Stimulated activated effector memory CD8-positive, alpha-beta T cell treated with anti-CD3 and anti-CD28 coated beads, Interleukin-12 subunit alpha, Interleukin-12 subunit beta, amount 100 ng/mL, for 72 hours (primary cell): ENCODE measurements at regions not wholly inside any gene's neighbourhood (a gene's known extent, or its start where the extent isn't known, plus 50 kb on each side); places are given as distances from the start of the nearest gene placed in this dataset.
"Not testable (repeated sequence)": the region's sequence is repeated elsewhere in the genome, so short reads cannot be mapped to it uniquely, and the experiment has no call there.

ENCODE experiments used
- ATAC-seq: fragments of 150-1000 bp; cut with Tn5 transposase; 2 replicates; pipeline ENCODE4 v1.10.0; 2021
- DNase-seq, 2 donors: peaks; one replicate each; pipeline ENCODE4 v3.0.0; 2021 to 2022; ENCODE audit warnings: low spot score in 2 of 2
- H3K27ac Mint-ChIP-seq: one replicate; pipeline ENCODE4 v1.8.0; 2022; ENCODE audit warnings: mild to moderate bottlenecking, mixed read lengths
- H3K36me3 Mint-ChIP-seq: one replicate; pipeline ENCODE4 v1.8.0; 2022; ENCODE audit warnings: mild to moderate bottlenecking, mixed read lengths
- H3K4me1 Mint-ChIP-seq: one replicate; pipeline ENCODE4 v1.8.0; 2022; ENCODE audit warnings: mixed read lengths
- H3K4me3 Mint-ChIP-seq: one replicate; pipeline ENCODE4 v1.8.0; 2022; ENCODE audit warnings: mild to moderate bottlenecking, mixed read lengths
- H3K9me3 Mint-ChIP-seq: one replicate; pipeline ENCODE4 v1.8.0; 2022; ENCODE audit warnings: mixed read lengths

- not testable (repeated sequence) for DNase-seq, H3K27ac Mint-ChIP-seq, ATAC-seq, H3K4me3 Mint-ChIP-seq, H3K36me3 Mint-ChIP-seq, H3K9me3 Mint-ChIP-seq, H3K4me1 Mint-ChIP-seq
These were observed 104.0 kb downstream of the CCDC74A start for GRCh38 chr2:131631648-131632047.

GRCh38 chr2:131633405-131633804 is 105.7 kb downstream of the CCDC74A start:
- not testable (repeated sequence) for H3K36me3 Mint-ChIP-seq, H3K9me3 Mint-ChIP-seq, DNase-seq, H3K27ac Mint-ChIP-seq, H3K4me1 Mint-ChIP-seq, H3K4me3 Mint-ChIP-seq, ATAC-seq

- not testable (repeated sequence) for H3K36me3 Mint-ChIP-seq, H3K9me3 Mint-ChIP-seq, DNase-seq, H3K4me3 Mint-ChIP-seq, H3K4me1 Mint-ChIP-seq, H3K27ac Mint-ChIP-seq, ATAC-seq
These were observed 106.4 kb downstream of the CCDC74A start for GRCh38 chr2:131633827-131634695.

DNA sequence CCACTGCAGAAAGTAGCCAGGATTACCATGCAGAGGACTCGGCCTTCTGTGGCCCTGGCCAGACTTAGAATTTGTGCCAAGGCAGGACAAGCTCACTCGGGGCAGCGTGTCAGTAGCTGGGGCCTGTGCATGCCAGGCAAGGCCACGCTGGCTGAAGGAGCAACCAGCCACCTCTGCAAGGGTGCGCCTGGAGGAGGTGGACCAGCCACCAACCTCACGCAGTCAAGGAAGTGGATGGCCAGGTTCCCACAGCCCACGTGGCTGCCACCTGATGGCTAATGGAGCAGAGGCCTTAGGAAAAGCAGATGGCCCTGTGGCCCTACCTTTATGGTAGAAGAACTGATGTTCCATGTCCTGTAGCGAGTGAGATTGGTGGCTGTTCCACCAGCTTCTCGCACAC is 107.9 kb downstream of the CCDC74A start:
- ATAC-seq, result no peak
- no peak overlapping the region for H3K4me3 Mint-ChIP-seq

DNA sequence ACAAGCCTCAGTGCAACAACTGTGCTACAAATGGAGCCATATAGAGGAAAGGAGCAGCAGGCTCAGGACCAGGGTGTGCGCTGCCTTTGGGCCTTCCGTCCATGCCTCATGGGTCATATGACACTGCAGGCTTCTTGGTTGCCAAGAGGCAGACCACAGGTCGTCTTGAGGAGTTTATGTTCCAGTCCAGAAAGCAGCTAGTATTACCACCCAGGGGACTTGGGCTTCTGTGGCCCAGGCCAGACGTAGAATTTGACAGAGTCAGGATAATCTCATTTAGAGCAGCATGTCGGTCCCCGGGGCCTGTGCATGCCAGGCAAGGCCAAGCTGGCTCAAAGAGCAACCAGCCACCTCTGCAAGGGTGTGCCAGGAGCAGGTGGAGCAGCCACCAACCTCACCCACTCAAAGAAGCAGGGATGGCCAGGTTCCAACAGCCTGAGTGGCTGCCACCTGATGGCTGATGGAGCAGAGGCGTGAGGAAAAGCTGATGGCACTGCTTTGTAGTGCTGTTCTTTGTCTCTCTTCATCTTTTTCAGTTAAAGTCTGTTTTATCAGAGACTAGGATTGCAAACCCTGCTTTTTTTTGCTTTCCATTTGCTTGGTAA is 109.1 kb downstream of the CCDC74A start:
- DNase-seq, H3K4me3 Mint-ChIP-seq, H3K27ac Mint-ChIP-seq, ATAC-seq, H3K36me3 Mint-ChIP-seq, H3K9me3 Mint-ChIP-seq, H3K4me1 Mint-ChIP-seq: not testable (repeated sequence)

More for the DNA sequence above, 107.9 kb downstream of the CCDC74A start:
- Mint-ChIP-seq H3K9me3 (no peaks in the 10 kb centered on the region), H3K4me1 (no peaks in the 10 kb centered on the region), H3K27ac (no peak overlapping the region), H3K36me3 (no peaks in the 10 kb centered on the region)
- DNase-seq, result no peak

DNA sequence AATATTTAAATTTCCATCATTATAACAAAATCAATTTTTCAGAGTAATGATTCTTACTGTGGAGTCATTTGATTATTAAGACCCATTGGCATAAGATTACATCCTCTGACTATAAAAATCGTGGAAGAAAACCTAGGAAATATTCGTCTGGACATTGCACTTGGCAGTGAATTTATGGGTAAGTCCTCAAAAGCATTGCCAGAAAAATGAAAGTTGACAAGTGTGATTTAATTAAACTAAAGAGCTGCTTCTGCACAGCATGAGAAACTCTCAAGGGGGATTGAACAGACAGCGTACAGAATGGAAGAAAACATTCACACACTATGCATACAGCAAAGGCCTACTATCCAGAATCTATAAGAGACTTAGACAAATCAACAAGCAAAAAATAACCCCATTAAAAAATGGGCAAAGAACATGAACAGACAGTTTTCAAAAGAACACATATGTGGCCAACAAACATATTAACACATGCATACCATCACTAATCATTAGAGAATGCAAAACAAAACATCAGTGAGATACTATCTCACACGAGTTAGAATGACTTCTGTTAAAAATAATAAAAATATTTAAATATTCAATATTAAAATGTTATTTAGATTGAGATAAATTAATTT is 111.4 kb downstream of the CCDC74A start:
- not testable (repeated sequence) for H3K4me3 Mint-ChIP-seq, DNase-seq, H3K4me1 Mint-ChIP-seq, H3K27ac Mint-ChIP-seq, H3K36me3 Mint-ChIP-seq, H3K9me3 Mint-ChIP-seq, ATAC-seq

DNA sequence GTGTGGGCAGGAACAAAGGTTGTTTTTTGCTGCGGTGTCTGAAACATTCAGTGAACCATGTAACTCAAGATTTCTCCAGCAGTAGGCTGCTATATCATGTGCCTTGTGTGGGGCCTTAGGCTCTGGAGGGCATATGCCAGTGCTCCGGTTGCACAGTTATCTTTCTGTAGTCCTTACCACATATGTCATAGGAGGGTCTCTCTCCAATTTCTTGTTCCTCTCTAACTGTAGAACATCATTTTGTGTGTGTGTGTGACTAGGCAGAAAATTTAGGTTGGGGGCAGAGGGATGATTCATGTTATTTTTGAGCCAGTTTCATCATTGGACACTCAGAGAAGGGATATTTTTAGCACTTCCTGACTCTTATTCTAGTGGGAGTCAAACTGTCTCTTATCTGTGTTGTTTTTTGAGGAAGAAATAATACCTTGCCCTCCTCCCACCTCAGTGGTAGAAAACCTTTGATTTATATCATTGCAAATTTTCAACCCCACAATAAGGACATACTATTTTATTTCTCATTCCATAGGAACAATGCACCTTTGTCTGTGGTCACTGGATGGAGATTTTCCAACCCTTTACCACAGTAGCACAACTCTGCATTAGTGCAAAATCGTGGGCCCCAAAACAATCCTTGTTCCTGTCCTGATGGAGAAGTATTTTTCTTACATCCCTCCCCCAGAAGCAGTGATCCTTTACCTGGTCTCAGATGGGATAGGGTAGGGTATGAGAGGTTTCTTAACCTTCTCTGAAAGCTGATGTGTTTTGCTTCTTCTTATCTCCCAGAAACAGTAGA is 113.9 kb downstream of the CCDC74A start:
- no peak for ATAC-seq
- Mint-ChIP-seq H3K9me3 (no peaks in the 10 kb centered on the region), H3K4me1 (no peaks in the 10 kb centered on the region), H3K27ac (no peak overlapping the region), H3K36me3 (no peaks in the 10 kb centered on the region), H3K4me3 (no peak overlapping the region)
- DNase-seq, result no peak

DNA sequence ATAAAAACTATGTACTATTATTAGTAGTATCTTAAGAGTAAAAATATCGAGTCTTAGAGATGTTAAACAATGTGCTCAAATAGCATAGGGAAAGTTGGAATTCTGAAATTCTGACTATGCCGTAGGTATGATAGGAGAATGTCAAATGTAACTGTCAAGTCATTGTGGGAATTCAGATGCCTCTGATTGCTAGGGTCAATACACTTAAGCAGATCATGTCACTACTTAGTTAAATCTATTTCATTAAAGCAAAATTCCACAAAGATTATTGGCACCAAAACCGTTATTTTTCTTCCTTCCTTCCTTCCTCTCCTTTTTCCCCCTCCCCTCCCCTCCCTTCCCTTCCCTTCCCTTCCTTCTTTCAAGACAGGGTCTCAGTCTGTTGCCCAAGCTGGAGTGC is 115.5 kb downstream of the CCDC74A start:
- H3K4me1 Mint-ChIP-seq, ATAC-seq, H3K9me3 Mint-ChIP-seq, H3K36me3 Mint-ChIP-seq, H3K4me3 Mint-ChIP-seq, H3K27ac Mint-ChIP-seq, DNase-seq: not testable (repeated sequence)

DNA sequence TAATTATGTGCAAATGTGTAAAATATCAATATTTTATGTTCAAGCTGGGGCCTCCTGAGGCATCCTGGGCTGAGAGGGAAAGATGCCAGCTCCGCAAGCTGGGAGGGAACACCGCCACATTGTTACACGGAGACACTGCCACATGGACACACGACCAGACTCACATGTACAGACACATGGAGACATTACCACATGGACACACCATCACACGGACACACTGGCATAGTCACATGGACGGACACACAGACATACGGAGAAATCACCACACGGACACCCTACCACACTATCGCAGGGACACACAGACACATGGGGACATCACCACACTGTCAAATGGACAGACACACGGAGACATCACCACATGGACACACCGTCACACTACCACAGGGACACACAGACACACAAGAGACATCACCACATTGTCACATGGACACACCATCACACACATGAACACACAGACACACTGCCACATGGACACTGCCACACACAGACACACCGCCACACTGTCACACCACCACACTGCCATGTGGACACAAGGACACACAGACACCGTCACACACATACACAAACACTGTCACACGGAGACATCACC is 117.6 kb downstream of the CCDC74A start:
- Mint-ChIP-seq H3K36me3 (no peaks in the 10 kb centered on the region), H3K27ac (no peak overlapping the region), H3K9me3 (no peaks in the 10 kb centered on the region), H3K4me3 (no peak overlapping the region), H3K4me1 (no peaks in the 10 kb centered on the region)
- ATAC-seq (no peak), DNase-seq (no peak)

DNA sequence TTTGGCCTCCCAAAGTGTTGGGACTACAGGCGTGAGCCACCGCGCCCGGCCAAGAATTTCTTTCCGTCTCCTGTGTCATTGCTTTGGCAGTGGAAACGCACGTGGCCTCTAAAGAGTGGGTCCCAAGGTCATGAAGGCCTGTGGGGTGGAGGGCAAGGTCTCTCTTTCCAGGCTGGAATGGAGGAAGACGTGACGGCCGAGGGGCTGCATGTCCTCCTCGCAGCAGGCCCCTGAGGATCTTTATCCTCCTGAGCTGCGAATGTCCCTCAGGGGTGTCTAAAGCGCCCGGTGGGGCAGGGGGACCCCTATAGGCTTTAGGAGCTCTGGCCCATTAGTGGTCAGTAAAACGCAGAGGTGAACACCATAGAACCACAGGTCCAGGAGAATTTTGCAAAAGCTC is 118.5 kb downstream of the CCDC74A start:
- not testable (repeated sequence) for H3K27ac Mint-ChIP-seq

DNA sequence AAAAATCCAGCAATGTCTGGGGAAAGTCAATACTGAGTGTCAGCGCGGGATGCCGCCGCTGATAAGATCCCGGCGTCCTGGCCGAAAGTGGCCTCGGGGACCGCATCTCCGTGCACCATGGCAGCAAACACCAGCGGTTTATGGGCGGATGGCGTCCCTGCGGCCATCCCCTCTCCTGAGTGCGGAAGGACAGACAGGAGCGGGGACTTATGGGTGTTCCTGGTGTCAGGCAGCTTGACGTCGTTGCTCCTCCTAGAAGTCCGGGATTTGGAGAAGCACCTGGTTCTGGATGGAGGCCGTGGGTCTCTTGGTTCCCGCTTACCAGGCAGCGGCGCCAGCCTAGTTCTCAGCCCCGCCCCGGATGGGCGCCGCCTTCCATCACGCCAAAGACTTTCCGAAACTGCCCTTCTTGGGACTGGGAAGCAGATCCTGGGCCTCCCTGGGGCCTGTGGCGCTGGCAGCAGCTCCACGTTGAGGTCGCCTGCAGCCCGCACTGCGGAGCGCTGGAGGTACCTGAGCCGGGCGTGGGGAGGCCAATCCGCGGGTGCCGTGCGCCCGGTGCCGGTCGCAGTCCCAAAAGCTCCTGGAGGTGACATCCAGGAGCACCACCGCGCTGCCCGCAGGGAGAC is 119.1 kb downstream of the CCDC74A start:
- ATAC-seq (no peak), DNase-seq (no peak)
- H3K36me3 Mint-ChIP-seq, result no peaks in the 10 kb centered on the region
- no peaks in the 10 kb centered on the region for H3K4me1 Mint-ChIP-seq
- H3K27ac Mint-ChIP-seq, result no peak overlapping the region
- no peaks in the 10 kb centered on the region for H3K9me3 Mint-ChIP-seq
- H3K4me3 Mint-ChIP-seq, result no peak overlapping the region

More for the DNA sequence above, 118.5 kb downstream of the CCDC74A start:
- not testable (repeated sequence) for ATAC-seq, H3K36me3 Mint-ChIP-seq, H3K9me3 Mint-ChIP-seq, H3K4me1 Mint-ChIP-seq, DNase-seq, H3K4me3 Mint-ChIP-seq

GRCh38 chr2:131648565-131648964 is 120.9 kb downstream of the CCDC74A start:
- not testable (repeated sequence) for H3K4me1 Mint-ChIP-seq

GRCh38 chr2:131652246-131652645 is 124.6 kb downstream of the CCDC74A start:
- not testable (repeated sequence) for ATAC-seq, H3K27ac Mint-ChIP-seq, H3K4me1 Mint-ChIP-seq, DNase-seq, H3K9me3 Mint-ChIP-seq, H3K36me3 Mint-ChIP-seq, H3K4me3 Mint-ChIP-seq

More at GRCh38 chr2:131648565-131648964, 120.9 kb downstream of the CCDC74A start:
- not testable (repeated sequence) for ATAC-seq, H3K36me3 Mint-ChIP-seq, DNase-seq, H3K4me3 Mint-ChIP-seq, H3K27ac Mint-ChIP-seq, H3K9me3 Mint-ChIP-seq

DNA sequence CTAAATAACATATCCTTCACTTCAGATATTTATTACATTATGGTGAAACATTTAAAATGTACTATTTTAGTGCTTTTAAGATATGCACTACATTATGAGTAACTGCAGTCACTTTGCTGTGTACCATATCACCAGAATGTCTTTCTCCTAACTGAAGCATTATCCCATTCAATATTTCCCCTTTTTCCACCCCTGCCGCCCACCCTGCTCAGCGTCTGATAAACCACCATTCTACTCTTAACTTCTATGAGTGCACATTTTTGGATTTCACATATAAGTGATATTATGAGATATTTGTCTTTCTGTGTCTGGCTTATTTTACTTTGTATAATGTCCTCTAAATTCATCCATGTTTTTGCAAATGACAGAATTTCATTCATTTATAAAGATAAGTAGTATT is 126.4 kb downstream of the CCDC74A start:
- not testable (repeated sequence) for H3K4me1 Mint-ChIP-seq, H3K4me3 Mint-ChIP-seq, H3K9me3 Mint-ChIP-seq, DNase-seq, ATAC-seq, H3K36me3 Mint-ChIP-seq, H3K27ac Mint-ChIP-seq
